Gastroesophageal sphincter (tissue), 4 donors: ENCODE measurements at regions not wholly inside any gene's neighbourhood (a gene's known extent, or its start where the extent isn't known, plus 50 kb on each side); places are given as distances from the start of the nearest gene placed in this dataset.

ENCODE experiments used
- ATAC-seq: fragments of 150-250 bp; one replicate; pipeline ENCODE4 v1.9.1; 2016; ENCODE audit warnings: mild to moderate bottlenecking, moderate library complexity
- H3K27ac ChIP-seq, 4 donors: fragments of 200-600 bp; sonication (generic) in 3 of 4; 1 replicate in 3 of 4; 2 replicates in 1 of 4; pipeline ENCODE4 v1.5.1; 2016 to 2019
- H3K27me3 ChIP-seq: fragments of 200-600 bp; sonication (generic); one replicate; pipeline ENCODE4 v1.5.1; 2019
- H3K36me3 ChIP-seq, 2 donors: fragments of 200-600 bp; sonication (generic); one replicate each; pipeline ENCODE4 v1.5.1; 2019; ENCODE audit warnings: control low read depth in 1 of 2
- H3K4me1 ChIP-seq, 3 donors: fragments of 200-600 bp; sonication (generic); 1 replicate in 2 of 3; 2 replicates in 1 of 3; pipeline ENCODE4 v1.5.1; 2016 to 2019; ENCODE audit warnings: control low read depth in 2 of 3
- H3K4me3 ChIP-seq, 2 donors: fragments of 200-600 bp; sonication (generic); one replicate each; pipeline ENCODE4 v1.5.1; 2019; ENCODE audit warnings: mild to moderate bottlenecking in 1 of 2, moderate library complexity in 1 of 2
- H3K9me3 ChIP-seq, 3 donors: fragments of 200-600 bp; sonication (generic); one replicate each; pipeline ENCODE4 v1.5.1; 2017 to 2019; ENCODE audit warnings: control low read depth in 2 of 3
- EP300 ChIP-seq: sonication (generic); formaldehyde crosslinking; IDR thresholded peaks from one replicate; pipeline ENCODE4 v1.6.1; 2017; ENCODE audit warnings: antibody characterized with exemption, mild to moderate bottlenecking
- POLR2A ChIP-seq, 2 donors: fragments of 450-650 bp; IDR thresholded peaks; one replicate each; pipeline ENCODE4 v1.6.1; 2017; ENCODE audit warnings: antibody characterized with exemption in 2 of 2, mild to moderate bottlenecking in 2 of 2, moderate library complexity in 1 of 2
- POLR2AphosphoS5 ChIP-seq: sonication (generic); formaldehyde crosslinking; IDR thresholded peaks from one replicate; pipeline ENCODE4 v1.6.1; 2017; ENCODE audit warnings: antibody characterized with exemption
- WGBS, 2 donors: methylation state at CpG; one replicate each; pipeline ENCODE4 v1.1.5; 2018; ENCODE audit warnings: low coverage in 1 of 2; 5-methylcytosine and 5-hydroxymethylcytosine counted together
- TF ChIP-seq, protein P1 (sequence below), 4 experiments: fragments of 200-600 bp in 2 of 4; fragments of 450-650 bp in 2 of 4; sonication (generic) in 1 of 4; IDR thresholded peaks; one replicate each; pipeline ENCODE4 v1.5.1; 2017 to 2019; ENCODE audit warnings: antibody characterized with exemption in 4 of 4, mild to moderate bottlenecking in 2 of 4, moderate library complexity in 2 of 4

GRCh38 chr6:154611241-154611640, 100.8 kb upstream of the CNKSR3 start:
- WGBS, 2 donors = 96 to 97% methylated on average over 3 of the region's 3 CpGs
- H3K27ac ChIP-seq = no peak overlapping the region
- no peaks in the 10 kb centered on the region for H3K27me3 ChIP-seq
- TF ChIP-seq POLR2A (IDR thresholded peaks at IDR 0.05) (no peak), EP300 (no peak), POLR2AphosphoS5 (no peak)
- TF ChIP-seq, protein P1, sequence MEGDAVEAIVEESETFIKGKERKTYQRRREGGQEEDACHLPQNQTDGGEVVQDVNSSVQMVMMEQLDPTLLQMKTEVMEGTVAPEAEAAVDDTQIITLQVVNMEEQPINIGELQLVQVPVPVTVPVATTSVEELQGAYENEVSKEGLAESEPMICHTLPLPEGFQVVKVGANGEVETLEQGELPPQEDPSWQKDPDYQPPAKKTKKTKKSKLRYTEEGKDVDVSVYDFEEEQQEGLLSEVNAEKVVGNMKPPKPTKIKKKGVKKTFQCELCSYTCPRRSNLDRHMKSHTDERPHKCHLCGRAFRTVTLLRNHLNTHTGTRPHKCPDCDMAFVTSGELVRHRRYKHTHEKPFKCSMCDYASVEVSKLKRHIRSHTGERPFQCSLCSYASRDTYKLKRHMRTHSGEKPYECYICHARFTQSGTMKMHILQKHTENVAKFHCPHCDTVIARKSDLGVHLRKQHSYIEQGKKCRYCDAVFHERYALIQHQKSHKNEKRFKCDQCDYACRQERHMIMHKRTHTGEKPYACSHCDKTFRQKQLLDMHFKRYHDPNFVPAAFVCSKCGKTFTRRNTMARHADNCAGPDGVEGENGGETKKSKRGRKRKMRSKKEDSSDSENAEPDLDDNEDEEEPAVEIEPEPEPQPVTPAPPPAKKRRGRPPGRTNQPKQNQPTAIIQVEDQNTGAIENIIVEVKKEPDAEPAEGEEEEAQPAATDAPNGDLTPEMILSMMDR (IDR thresholded peaks at IDR 0.05) = no peak
- H3K9me3 ChIP-seq = no peaks in the 10 kb centered on the region
- no peaks in the 10 kb centered on the region for H3K36me3 ChIP-seq
- H3K4me1 ChIP-seq = no peaks in the 10 kb centered on the region
- no peak overlapping the region for H3K4me3 ChIP-seq
- no peak for ATAC-seq

DNA sequence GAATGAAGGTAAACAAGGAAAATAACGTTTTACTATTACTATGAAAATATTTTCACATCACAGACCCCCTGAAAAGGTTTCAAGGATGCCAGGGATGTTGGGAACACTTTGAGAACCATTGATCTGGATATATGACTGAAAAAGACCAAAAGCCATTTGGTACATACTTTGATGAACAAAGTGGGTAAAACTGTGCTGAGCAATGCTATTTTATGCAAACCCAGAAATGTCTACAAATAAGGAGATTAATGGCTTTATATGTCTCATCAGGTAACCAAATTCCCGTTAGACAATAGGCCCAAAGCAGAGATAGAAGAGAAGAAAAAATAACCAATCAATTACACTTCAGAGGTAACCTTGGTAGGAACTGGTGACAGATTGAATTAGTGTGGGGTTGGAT, 101.4 kb upstream of the CNKSR3 start:
- Histone ChIP-seq H3K4me3 (no peak overlapping the region), H3K36me3 (no peaks in the 10 kb centered on the region), H3K27ac (no peak overlapping the region), H3K4me1 (no peaks in the 10 kb centered on the region), H3K27me3 (no peaks in the 10 kb centered on the region), H3K9me3 (no peaks in the 10 kb centered on the region)
- 78 to 88% methylated on average over 2 of the region's 2 CpGs for WGBS, 2 donors
- no peak for ATAC-seq
- TF ChIP-seq POLR2AphosphoS5 = no peak
- TF ChIP-seq, protein P1 (IDR thresholded peaks at IDR 0.05) = no peak
- no peak for TF ChIP-seq POLR2A (IDR thresholded peaks at IDR 0.05)
- TF ChIP-seq EP300 = no peak

DNA sequence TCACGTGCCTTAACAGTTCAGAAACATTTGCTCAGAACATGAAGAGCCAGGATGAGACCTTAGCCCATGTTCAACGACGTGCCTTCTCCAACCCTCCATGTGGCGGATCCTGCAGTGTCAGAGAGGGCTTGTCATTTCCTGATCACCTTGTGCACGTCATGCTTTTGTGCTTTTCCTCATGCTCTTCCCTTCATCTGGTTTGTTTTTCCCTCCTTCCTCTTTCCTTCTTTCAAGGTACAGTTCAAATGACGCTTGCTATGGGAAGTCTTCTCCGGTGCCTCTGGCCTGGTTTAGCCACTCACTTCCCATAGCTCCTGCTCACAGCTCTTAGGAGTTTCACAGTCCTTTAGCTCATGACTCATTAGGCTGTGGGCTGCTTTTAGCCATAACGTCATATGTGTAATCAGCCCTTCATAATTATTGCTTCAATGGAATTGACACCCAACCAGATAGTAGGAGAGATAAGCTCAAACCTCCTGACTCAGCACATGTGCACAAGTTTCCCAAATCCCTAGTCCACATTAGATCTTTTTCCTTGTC, 102.7 kb upstream of the CNKSR3 start:
- WGBS, 2 donors = 88 to 97% methylated on average over 6 to 8 of the region's 8 CpGs
- Histone ChIP-seq H3K9me3 (no peaks in the 10 kb centered on the region), H3K27ac (no peak overlapping the region), H3K36me3 (no peaks in the 10 kb centered on the region), H3K27me3 (no peaks in the 10 kb centered on the region), H3K4me3 (no peak overlapping the region), H3K4me1 (no peaks in the 10 kb centered on the region)
- TF ChIP-seq EP300 (no peak), POLR2AphosphoS5 (no peak), POLR2A (IDR thresholded peaks at IDR 0.05) (no peak)
- TF ChIP-seq, protein P1 (IDR thresholded peaks at IDR 0.05) = no peak
- ATAC-seq = no peak

DNA sequence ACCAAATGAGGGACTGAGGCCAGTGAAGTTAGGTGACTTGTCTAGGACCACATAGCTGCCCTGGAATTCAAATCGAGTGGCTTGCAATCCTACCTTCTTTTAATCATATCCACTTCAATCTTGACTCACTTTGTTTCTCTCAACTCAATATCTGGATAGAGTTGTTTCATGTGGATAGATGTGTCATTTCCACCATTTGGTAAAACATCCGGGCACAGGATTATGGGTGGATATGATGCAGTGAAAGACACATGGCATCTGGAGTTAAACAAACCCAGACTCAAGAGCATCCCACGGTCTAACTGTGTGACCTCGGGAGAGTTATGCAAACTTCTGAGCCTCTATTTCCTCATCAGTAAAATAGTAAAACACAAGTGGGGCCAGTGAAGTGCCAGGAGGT, 103.6 kb upstream of the CNKSR3 start:
- no peak overlapping the region for H3K27ac ChIP-seq
- H3K4me1 ChIP-seq = no peaks in the 10 kb centered on the region
- ATAC-seq = no peak

GRCh38 chr6:154614641-154615040, 104.2 kb upstream of the CNKSR3 start:
- no peaks in the 10 kb centered on the region for H3K27me3 ChIP-seq
- 68 to 78% methylated on average over 4 of the region's 4 CpGs for WGBS, 2 donors
- no peak for ATAC-seq
- peaks cover 0 to 3% (median 0%) of the 10 kb centered on the region in 3 donors for H3K4me1 ChIP-seq
- H3K9me3 ChIP-seq = no peaks in the 10 kb centered on the region
- H3K4me3 ChIP-seq = no peak overlapping the region
- no peak overlapping the region for H3K27ac ChIP-seq
- TF ChIP-seq POLR2A (IDR thresholded peaks at IDR 0.05) = no peak
- TF ChIP-seq EP300 = no peak
- no peak for TF ChIP-seq POLR2AphosphoS5
- TF ChIP-seq, protein P1 (IDR thresholded peaks at IDR 0.05) = no peak
- H3K36me3 ChIP-seq = no peaks in the 10 kb centered on the region

More for the DNA sequence above, 103.6 kb upstream of the CNKSR3 start:
- TF ChIP-seq, protein P1 (IDR thresholded peaks at IDR 0.05) = no peak
- TF ChIP-seq POLR2A (IDR thresholded peaks at IDR 0.05) = no peak
- no peak for TF ChIP-seq EP300
- no peak for TF ChIP-seq POLR2AphosphoS5
- Histone ChIP-seq H3K4me3 (no peak overlapping the region), H3K36me3 (no peaks in the 10 kb centered on the region), H3K27me3 (no peaks in the 10 kb centered on the region), H3K9me3 (no peaks in the 10 kb centered on the region)
- WGBS, 2 donors = 83% methylated on average over 4 of the region's 4 CpGs
